Rectal smooth muscle tissue (tissue), 1 donor: ENCODE measurements at regions not wholly inside any gene's neighbourhood (a gene's known extent, or its start where the extent isn't known, plus 50 kb on each side); places are given as distances from the start of the nearest gene placed in this dataset.

Source experiments
- H3K27ac ChIP-seq: one replicate; pipeline ENCODE4 v1.7.0; 2013; ENCODE audit warnings: low read depth, low read length, inconsistent platforms
- H3K27me3 ChIP-seq: one replicate; pipeline ENCODE4 v1.7.0; 2013; ENCODE audit warnings: low read length; ENCODE audit not compliant: control insufficient read depth, insufficient read depth
- H3K36me3 ChIP-seq: one replicate; pipeline ENCODE4 v1.7.0; 2013; ENCODE audit warnings: low read length; ENCODE audit not compliant: control insufficient read depth, insufficient read depth
- H3K4me1 ChIP-seq: one replicate; pipeline ENCODE4 v1.7.0; 2013; ENCODE audit warnings: low read length; ENCODE audit not compliant: control insufficient read depth, insufficient read depth
- H3K4me3 ChIP-seq: one replicate; pipeline ENCODE4 v1.7.0; 2013; ENCODE audit warnings: low read length
- H3K9ac ChIP-seq: one replicate; pipeline ENCODE4 v1.7.0; 2013; ENCODE audit warnings: low read length

DNA sequence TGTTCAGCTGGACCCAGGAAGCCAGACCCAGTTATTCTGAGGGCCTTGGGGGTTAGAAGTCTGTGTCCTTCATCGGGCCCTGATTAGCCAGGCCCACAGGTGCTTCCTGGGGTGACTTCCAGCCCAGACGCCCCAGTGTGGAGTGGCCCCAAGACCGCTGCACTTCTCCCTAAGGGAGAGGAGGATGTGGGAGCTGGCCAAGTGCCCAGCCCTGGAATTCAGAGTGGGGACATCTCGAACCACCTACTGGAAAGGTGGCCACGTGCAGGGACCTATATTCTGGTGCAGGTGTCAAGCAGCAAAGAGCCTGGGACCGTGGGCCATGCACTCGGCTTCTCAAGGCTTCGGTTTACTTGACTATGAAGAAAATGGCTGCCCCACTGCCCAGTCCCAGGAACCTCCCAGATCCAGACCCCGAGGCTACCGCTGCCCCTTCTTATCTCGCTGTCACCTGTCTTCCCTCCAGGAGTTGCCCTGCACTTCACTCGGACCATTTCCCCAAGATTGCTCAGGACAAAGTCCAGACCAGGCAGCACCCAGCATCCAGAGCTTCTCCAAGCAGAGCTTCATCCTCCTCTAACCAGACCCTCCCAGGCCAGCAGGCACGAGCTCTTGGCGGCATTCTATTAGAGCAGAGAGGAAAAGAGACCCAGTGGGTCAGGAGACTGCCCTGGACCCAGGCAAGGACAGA is 142.8 kb upstream of the ID2 start:
- H3K36me3 ChIP-seq, result no peaks in the 10 kb centered on the region
- no peaks in the 10 kb centered on the region for H3K4me1 ChIP-seq
- no peak overlapping the region for H3K9ac ChIP-seq
- H3K4me3 ChIP-seq, result no peak overlapping the region
- H3K27me3 ChIP-seq, result no peaks in the 10 kb centered on the region
- no peak overlapping the region for H3K27ac ChIP-seq

DNA sequence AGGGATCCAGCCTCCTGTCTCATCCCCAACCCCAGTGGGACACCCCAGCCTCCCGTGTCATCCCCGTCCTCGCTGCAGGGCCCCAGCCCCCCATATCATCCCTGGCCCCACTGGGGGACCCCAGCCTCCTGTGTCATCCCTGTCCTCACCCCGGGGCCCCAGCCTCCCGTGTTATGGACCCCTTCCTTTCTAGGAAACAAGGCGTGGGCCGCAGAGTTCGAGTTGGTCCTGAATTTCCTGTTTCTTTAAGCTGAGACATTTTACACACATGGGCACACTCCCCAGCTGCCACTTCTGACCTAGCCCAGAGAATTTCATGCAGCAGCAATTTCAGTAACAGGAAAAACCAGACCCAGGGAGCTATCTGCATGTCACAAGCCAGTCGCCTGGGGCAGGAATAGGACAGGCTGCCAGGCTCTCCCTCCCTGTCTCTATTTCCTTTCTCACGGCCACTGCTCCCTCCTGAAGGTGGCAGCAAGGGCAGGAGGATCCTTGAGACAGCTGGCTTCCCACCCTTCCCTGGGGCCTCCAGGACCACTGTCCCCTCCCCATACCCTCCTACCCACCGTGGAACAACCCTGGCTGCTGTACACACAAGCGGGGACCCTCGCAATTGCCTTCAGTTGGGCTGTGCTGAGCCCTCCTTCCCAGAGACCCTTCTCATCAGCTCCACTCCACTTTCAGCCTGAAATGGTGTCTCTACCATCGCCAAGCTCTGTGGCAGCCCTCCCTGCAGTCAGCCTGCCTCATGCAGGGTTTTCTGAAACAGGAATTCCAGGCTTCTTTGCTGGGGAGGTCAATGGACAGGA is 141.9 kb upstream of the ID2 start:
- Histone ChIP-seq H3K27me3 (no peaks in the 10 kb centered on the region), H3K9ac (no peak overlapping the region), H3K36me3 (no peaks in the 10 kb centered on the region), H3K4me3 (no peak overlapping the region), H3K27ac (no peak overlapping the region), H3K4me1 (no peaks in the 10 kb centered on the region)

DNA sequence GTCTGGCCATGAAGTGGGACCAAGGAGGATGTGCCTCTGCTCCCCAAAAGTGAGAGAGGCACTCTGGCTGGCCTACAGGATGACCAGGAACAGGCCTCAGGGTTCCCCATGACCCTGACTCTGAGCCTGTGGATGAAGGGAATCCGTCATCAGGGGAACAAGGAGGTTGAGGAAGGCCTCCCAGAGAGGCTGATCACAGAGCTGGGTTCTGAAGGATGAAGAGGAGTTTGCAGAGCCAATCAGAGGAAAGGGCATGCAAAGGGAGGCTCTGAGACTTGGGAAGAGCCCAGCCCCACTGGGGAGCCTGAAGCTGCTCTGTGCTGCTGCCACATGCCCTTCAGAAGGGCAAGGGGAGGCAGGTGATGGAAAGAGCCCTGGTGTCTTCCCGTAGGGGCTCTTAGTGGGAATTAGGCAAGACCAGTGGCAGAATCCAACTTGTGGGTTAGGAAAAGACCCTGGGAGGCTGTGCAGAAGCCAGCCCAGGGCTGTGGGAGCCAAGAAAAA is 141.3 kb upstream of the ID2 start:
- Histone ChIP-seq H3K27ac (no peak overlapping the region), H3K27me3 (no peaks in the 10 kb centered on the region), H3K4me3 (no peak overlapping the region), H3K9ac (no peak overlapping the region), H3K4me1 (no peaks in the 10 kb centered on the region), H3K36me3 (no peaks in the 10 kb centered on the region)

DNA sequence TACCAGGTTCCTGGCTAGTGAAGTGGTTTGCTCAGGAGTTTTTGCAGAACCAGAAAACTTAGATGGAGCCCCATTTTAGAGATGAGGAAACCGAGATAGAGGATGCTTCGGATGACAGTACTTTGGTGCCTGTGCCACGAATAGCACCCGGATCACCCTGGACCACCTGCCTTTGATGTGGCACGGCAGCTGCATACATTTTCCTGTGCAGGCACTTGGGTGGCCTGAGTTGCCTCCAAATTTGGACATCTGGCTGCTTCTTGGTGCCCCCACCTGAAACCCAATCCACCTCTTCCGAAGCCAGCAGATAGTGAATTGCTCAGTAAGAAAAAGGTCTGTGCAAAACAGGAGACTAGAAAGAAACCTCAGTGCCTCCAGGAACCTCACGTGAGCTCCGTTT is 140.6 kb upstream of the ID2 start:
- Histone ChIP-seq H3K27me3 (no peaks in the 10 kb centered on the region), H3K36me3 (no peaks in the 10 kb centered on the region), H3K4me3 (no peak overlapping the region), H3K27ac (no peak overlapping the region), H3K4me1 (no peaks in the 10 kb centered on the region), H3K9ac (no peak overlapping the region)

DNA sequence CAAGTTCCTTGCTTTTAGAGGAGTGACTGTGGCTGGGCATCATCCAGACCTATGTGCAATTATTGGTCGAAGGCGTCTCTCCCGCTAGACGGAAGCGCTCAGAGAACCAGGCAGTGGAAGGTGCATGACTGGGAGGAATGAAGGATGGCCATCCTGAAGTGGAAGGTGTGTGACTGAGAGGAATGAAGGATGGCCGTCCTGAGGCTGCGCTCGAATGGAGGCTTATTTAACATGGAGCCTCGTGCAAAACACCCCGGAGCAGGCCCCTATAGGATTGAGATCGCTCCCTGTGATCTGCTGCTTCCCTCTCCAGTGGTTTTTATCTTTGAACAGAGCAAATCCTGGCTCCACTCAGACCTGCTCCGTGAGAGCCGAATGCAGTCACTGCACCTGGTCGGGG is 140.2 kb upstream of the ID2 start:
- Histone ChIP-seq H3K27ac (no peak overlapping the region), H3K27me3 (no peaks in the 10 kb centered on the region), H3K4me1 (no peaks in the 10 kb centered on the region), H3K36me3 (no peaks in the 10 kb centered on the region), H3K4me3 (no peak overlapping the region), H3K9ac (no peak overlapping the region)

DNA sequence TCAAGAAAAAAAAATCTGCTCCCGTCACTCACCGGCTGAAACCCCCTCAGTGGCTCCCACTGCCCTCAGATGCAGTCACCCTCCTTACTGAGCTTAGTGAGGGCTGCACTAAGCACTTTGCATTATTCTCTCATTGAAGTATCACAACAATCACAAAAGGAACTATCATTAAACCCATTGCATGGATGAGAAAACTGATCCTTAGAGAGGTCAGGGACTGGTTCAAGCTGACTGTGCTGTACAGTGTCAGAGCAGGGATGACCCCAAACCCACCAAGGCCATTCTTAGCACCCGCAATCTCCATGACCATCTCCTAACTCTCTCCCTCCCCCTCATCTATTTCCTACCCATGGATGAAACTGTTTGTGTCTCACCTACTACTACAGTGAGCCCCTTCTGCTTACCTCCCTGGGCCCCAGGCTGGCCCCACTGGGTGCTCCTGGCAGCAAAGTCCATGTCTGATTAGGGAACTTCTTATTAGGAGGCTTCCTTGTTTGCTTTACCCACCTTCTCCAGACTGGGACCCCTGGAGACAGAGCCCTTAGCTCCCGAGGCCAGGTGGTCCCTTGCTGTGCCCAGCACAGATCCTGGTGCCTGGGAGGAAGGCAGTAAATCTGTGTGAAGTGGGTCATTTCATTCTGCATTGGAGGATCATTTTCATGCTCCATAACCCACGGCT is 139.3 kb upstream of the ID2 start:
- Histone ChIP-seq H3K9ac (no peak overlapping the region), H3K36me3 (no peaks in the 10 kb centered on the region), H3K27me3 (no peaks in the 10 kb centered on the region), H3K27ac (no peak overlapping the region), H3K4me3 (no peak overlapping the region), H3K4me1 (no peaks in the 10 kb centered on the region)

DNA sequence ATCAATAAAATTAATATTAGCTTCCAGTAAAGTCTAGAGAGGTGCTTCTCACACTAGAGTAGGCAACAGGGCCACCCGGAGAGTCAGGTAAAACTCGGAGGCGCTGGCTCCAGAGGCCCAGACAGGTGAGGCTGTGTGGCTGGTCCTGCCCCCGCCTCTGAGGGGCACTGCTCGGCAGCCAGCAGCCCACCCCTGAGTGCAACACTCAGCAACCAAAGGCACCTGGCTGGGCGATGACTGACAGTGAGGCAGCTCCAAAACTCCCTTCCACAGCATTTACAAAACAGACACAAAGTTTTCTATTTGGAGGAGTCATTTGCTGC is 138.8 kb upstream of the ID2 start:
- no peak overlapping the region for H3K4me3 ChIP-seq
- H3K4me1 ChIP-seq, result no peaks in the 10 kb centered on the region
- no peak overlapping the region for H3K9ac ChIP-seq
- H3K27ac ChIP-seq, result no peak overlapping the region
- no peaks in the 10 kb centered on the region for H3K36me3 ChIP-seq
- no peaks in the 10 kb centered on the region for H3K27me3 ChIP-seq

DNA sequence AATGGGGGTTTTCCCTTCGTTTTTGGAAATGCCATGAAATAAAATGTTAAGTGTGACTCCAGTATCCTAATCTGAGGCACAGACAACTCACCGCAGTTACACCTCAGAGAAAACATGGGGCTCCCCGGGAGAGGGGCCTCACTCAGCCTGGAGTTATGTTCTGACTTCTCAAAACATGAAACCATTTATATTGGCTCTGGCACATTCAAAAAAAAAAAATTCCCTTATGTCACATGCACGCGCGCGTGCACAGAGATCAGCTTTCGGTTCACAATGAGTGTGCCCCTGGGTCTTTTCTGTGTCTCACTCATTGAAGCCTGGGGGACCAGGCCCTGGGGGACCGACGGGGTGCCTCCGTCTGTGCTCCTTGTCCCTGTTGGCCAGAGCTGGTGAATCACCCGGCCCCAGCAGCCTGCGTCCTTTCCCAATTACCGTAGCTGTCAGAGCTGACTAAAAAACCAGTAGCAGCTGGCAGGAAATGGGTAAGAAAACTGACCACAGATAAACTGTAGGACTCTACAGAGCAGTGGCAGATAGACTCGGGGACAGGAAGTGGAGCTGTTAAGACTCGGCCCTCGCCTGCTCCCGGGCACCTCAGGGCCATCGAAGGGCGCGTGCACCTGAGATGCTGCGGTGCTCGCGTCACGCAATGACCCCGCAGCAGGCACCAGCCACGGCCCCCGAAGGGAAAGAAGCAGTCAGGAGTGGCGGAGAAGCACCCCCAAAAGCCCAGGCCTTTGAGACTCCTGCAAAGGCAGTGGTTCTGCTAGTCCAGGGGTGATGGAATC is 138.3 kb upstream of the ID2 start:
- Histone ChIP-seq H3K9ac (no peak overlapping the region), H3K4me1 (no peaks in the 10 kb centered on the region), H3K27ac (no peak overlapping the region), H3K27me3 (no peaks in the 10 kb centered on the region), H3K36me3 (no peaks in the 10 kb centered on the region), H3K4me3 (no peak overlapping the region)

DNA sequence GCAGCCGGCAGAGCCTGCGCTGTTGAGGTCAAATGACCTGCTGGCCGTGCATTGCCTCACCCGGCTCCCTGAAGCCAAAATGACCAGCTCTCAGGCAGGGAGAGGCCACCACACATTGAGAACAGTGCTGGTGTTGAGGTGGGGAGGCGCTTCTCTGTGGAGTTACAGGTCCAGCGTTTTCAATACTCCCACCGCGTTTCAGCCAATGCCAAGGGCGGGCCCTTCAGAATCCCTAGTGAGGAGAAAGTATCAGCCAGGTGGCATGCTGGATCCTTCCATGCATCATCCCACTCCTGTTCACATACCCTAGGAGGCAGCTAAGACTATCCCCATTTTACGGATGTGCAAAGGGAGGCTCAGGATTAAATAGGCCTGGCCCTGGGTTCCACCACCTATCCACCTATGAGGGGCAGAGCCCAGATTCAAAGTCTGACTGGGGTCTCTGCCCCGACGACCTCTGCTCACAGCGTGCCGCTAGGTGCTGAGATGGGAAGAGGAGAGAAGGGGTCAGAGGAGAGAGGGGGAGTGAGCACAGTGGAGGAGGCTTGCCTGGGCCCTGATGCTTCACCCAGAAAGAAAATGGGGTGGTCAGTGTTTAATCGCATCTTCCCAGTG is 137.6 kb upstream of the ID2 start:
- H3K4me1 ChIP-seq, result no peaks in the 10 kb centered on the region
- no peaks in the 10 kb centered on the region for H3K36me3 ChIP-seq
- no peak overlapping the region for H3K27ac ChIP-seq
- no peak overlapping the region for H3K4me3 ChIP-seq
- no peak overlapping the region for H3K9ac ChIP-seq
- no peaks in the 10 kb centered on the region for H3K27me3 ChIP-seq

DNA sequence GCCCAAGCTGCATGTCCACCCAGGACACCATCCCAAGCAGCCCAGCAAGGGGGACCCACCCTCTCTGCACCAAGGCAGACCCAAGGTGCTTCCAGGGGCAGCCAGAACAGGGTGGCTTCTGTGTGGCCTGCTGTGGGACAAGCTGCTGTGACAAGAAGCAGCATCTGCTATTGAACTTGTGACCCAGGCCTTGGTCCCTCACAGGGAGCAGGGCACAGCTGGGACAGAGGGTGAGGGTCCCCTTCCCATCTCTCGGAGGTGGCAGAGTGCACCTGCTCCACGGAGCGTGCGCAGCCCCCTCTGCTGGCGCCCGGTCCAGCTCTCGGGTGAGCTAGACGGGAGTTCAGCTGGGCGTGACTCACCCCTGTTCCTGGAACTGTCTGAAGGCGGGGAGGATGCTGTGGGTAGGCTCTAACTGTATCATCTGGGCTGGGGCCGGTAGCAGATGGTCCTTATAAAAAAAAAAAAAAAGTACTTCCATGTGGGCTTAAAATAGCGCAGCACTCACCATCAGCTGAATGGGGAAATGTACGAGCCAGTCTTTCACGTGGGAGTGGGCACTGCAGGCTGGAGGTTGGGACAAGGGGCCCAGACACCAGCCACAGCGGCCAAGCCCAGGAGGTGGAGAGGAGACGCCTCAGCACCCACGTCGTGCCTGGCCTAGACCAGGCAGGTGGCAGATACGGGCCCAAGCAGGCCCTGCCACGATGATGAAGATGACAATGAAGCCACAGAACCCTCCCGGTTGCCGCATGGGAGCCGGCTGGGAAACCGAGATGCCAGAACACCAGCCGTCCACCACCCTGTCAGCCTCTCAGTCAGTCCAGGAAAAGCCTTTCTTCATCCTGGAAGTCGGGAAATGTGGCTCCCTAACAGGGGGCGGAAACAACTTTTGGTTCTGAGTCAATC is 136.8 kb upstream of the ID2 start:
- H3K36me3 ChIP-seq, result no peaks in the 10 kb centered on the region
- peak overlapping the region; percentile 4 for H3K27ac ChIP-seq
- H3K9ac ChIP-seq, result no peak overlapping the region
- no peaks in the 10 kb centered on the region for H3K4me1 ChIP-seq
- H3K27me3 ChIP-seq, result no peaks in the 10 kb centered on the region
- no peak overlapping the region for H3K4me3 ChIP-seq
